H1 (cell line): ENCODE measurements at regions not wholly inside any gene's neighbourhood (a gene's known extent, or its start where the extent isn't known, plus 50 kb on each side); places are given as distances from the start of the nearest gene placed in this dataset.

Experiments used
- CTCF ChIA-PET: fragments of 300-600 bp; sonication (Branson Sonifier 250); formaldehyde crosslinking; loops from one replicate; lab custom pipeline; 2021; ENCODE audit not compliant: partially characterized antibody; lab: Charles Lee
- POLR2A ChIA-PET: fragments of 300-600 bp; sonication (Branson Sonifier 250); formaldehyde crosslinking; loops from one replicate; lab custom pipeline; 2021; ENCODE audit warnings: inconsistent platforms; ENCODE audit not compliant: partially characterized antibody; lab: Charles Lee
- DNase-seq, 2 experiments: peaks; one replicate each; pipeline versions ENCODE4 v3.0.0 to v3.0.0-alpha.2; 2010 to 2022; ENCODE audit warnings: low spot score in 2 of 2, low read depth in 1 of 2, mixed read lengths in 1 of 2
- FAIRE-seq: peaks from 2 replicates; lab custom pipeline; 2011; peaks lifted over from hg19 to GRCh38; lab: Jason Lieb, UNC
- H2AFZ ChIP-seq: 2 replicates; pipeline ENCODE4 v1.8.1; 2012; ENCODE audit warnings: low read length, inconsistent platforms
- H2AK5ac ChIP-seq: 2 replicates; pipeline ENCODE4 v1.6.1; 2013; ENCODE audit warnings: low read depth, low read length
- H2BK120ac ChIP-seq: replicated peaks from 2 replicates; pipeline ENCODE3; 2013; ENCODE audit warnings: low read depth, low read length, inconsistent platforms
- H2BK12ac ChIP-seq: 2 replicates; pipeline ENCODE4 v1.6.1; 2013; ENCODE audit warnings: low read depth, low read length
- H2BK15ac ChIP-seq: 2 replicates; pipeline ENCODE4 v1.6.1; 2013; ENCODE audit warnings: low read length
- H2BK20ac ChIP-seq: 2 replicates; pipeline ENCODE4 v1.6.1; 2013; ENCODE audit warnings: low read length
- H2BK5ac ChIP-seq: 2 replicates; pipeline ENCODE4 v1.6.1; 2013; ENCODE audit warnings: low read depth, low read length
- H3K14ac ChIP-seq: 2 replicates; pipeline ENCODE4 v1.6.1; 2013; ENCODE audit warnings: inconsistent platforms; ENCODE audit not compliant: insufficient read length
- H3K18ac ChIP-seq: 2 replicates; pipeline ENCODE4 v1.6.1; 2013; ENCODE audit warnings: low read length; ENCODE audit errors: extremely low read depth
- H3K23ac ChIP-seq: 2 replicates; pipeline ENCODE4 v1.6.1; 2013; ENCODE audit warnings: inconsistent platforms; ENCODE audit not compliant: insufficient read length
- H3K23me2 ChIP-seq: 2 replicates; pipeline ENCODE4 v1.6.1; 2013; ENCODE audit warnings: low read depth, low read length
- H3K27ac ChIP-seq: 2 replicates; pipeline ENCODE4 v1.6.1; 2011; ENCODE audit warnings: low read depth, low read length, inconsistent platforms
- H3K27me3 ChIP-seq, 4 experiments: replicated peaks in 1 of 4; 1 replicate in 1 of 4; 2 replicates in 3 of 4; pipeline versions ENCODE4 v1.6.1 to v1.8.1; 2011 to 2013; ENCODE audit warnings: low read length in 3 of 4, mild to moderate bottlenecking in 3 of 4, inconsistent platforms in 2 of 4, mixed read lengths in 2 of 4, moderate library complexity in 1 of 4; ENCODE audit not compliant: control insufficient read depth in 3 of 4, insufficient read depth in 3 of 4; ENCODE audit errors: extremely low read depth in 1 of 4
- H3K36me3 ChIP-seq, 4 experiments: 2 replicates each; pipeline versions ENCODE4 v1.6.1 to v1.8.1; 2011 to 2013; ENCODE audit warnings: mild to moderate bottlenecking in 4 of 4, low read length in 3 of 4, moderate library complexity in 2 of 4, control low read depth in 1 of 4, inconsistent platforms in 1 of 4; ENCODE audit not compliant: insufficient read depth in 4 of 4, control insufficient read depth in 2 of 4
- H3K4ac ChIP-seq: replicated peaks from 2 replicates; pipeline ENCODE3; 2013; ENCODE audit warnings: low read length, low read depth, mixed read lengths, inconsistent platforms; ENCODE audit not compliant: insufficient read length
- H3K4me1 ChIP-seq, 4 experiments: replicated peaks in 1 of 4; 1 replicate in 1 of 4; 2 replicates in 3 of 4; pipeline versions ENCODE4 v1.6.1 to v1.8.1; 2011 to 2013; ENCODE audit warnings: low read length in 3 of 4, inconsistent platforms in 2 of 4, mixed read lengths in 1 of 4; ENCODE audit not compliant: insufficient read depth in 4 of 4, control insufficient read depth in 3 of 4
- H3K4me2 ChIP-seq, 2 experiments: 2 replicates each; pipeline versions ENCODE4 v1.6.1 to v1.8.1; 2011 to 2013; ENCODE audit warnings: low read depth in 2 of 2, low read length in 2 of 2, control low read depth in 1 of 2, inconsistent platforms in 1 of 2, mild to moderate bottlenecking in 1 of 2; ENCODE audit not compliant: insufficient read depth in 1 of 2
- H3K4me3 ChIP-seq, 4 experiments: fragments of 200-600, 300-600 bp in 1 of 4; sonication (generic), shearing (Covaris generic), sonication (Bioruptor Twin) in 1 of 4; 2 replicates each; pipeline versions ENCODE4 v1.5.1 to v1.8.1; 2011 to 2016; ENCODE audit warnings: low read length in 4 of 4, low read depth in 3 of 4, control low read depth in 2 of 4, inconsistent platforms in 2 of 4, mild to moderate bottlenecking in 2 of 4, mixed read lengths in 1 of 4, moderate library complexity in 1 of 4; ENCODE audit not compliant: insufficient read depth in 2 of 4; ENCODE audit errors: extremely low read depth in 1 of 4
- H3K56ac ChIP-seq: replicated peaks from 2 replicates; pipeline ENCODE3; 2013; ENCODE audit warnings: low read depth, mild to moderate bottlenecking, mixed read lengths, low read length, inconsistent platforms; ENCODE audit not compliant: insufficient read length
- H3K79me1 ChIP-seq: 2 replicates; pipeline ENCODE4 v1.6.1; 2013; ENCODE audit warnings: low read depth, low read length, control low read depth
- H3K79me2 ChIP-seq, 2 experiments: 2 replicates each; pipeline versions ENCODE4 v1.6.1 to v1.8.1; 2012 to 2013; ENCODE audit warnings: low read length in 2 of 2, mild to moderate bottlenecking in 2 of 2, inconsistent platforms in 1 of 2; ENCODE audit not compliant: insufficient read depth in 2 of 2, control insufficient read depth in 1 of 2
- H3K9ac ChIP-seq, 4 experiments: replicated peaks in 1 of 4; 1 replicate in 1 of 4; 2 replicates in 3 of 4; pipeline versions ENCODE4 v1.6.1 to v1.8.1; 2011 to 2013; ENCODE audit warnings: low read depth in 3 of 4, low read length in 3 of 4, control low read depth in 2 of 4, mild to moderate bottlenecking in 2 of 4, moderate library complexity in 2 of 4, inconsistent platforms in 1 of 4; ENCODE audit errors: extremely low read depth in 1 of 4
- H3K9me3 ChIP-seq, 2 experiments: 2 replicates each; pipeline versions ENCODE4 v1.6.1 to v1.8.1; 2012 to 2013; ENCODE audit warnings: mild to moderate bottlenecking in 2 of 2, moderate library complexity in 2 of 2, control low read depth in 1 of 2, inconsistent platforms in 1 of 2, low read depth in 1 of 2, low read length in 1 of 2, mixed read lengths in 1 of 2; ENCODE audit not compliant: insufficient read depth in 2 of 2
- H4K20me1 ChIP-seq, 2 experiments: replicated peaks in 1 of 2; 2 replicates each; pipeline versions ENCODE3 to v1.8.1; 2011 to 2013; ENCODE audit warnings: inconsistent platforms in 2 of 2, low read length in 2 of 2, mild to moderate bottlenecking in 1 of 2; ENCODE audit not compliant: insufficient read depth in 2 of 2, control insufficient read depth in 1 of 2
- H4K5ac ChIP-seq: 2 replicates; pipeline ENCODE4 v1.6.1; 2013; ENCODE audit warnings: low read length, low read depth, mixed read lengths, inconsistent platforms; ENCODE audit not compliant: insufficient read length
- H4K8ac ChIP-seq: 2 replicates; pipeline ENCODE4 v1.8.0; 2013; ENCODE audit warnings: mild to moderate bottlenecking, moderate library complexity, low read length, inconsistent platforms; ENCODE audit not compliant: insufficient read depth; ENCODE audit errors: extremely low read depth
- H4K91ac ChIP-seq: replicated peaks from 2 replicates; pipeline ENCODE3; 2013; ENCODE audit warnings: low read length, mixed read lengths, inconsistent platforms; ENCODE audit not compliant: insufficient read length
- ASH2L ChIP-seq: fragments of 200-600, 300-600 bp; sonication (generic); IDR thresholded peaks from one replicate; pipeline ENCODE4 v1.7.1; 2017; ENCODE audit warnings: low read length
- EGR1 ChIP-seq: IDR thresholded peaks from 2 replicates; pipeline ENCODE4 v1.6.1; 2011; ENCODE audit warnings: low read depth, low read length, borderline replicate concordance
- NRF1 ChIP-seq: IDR thresholded peaks from 2 replicates; pipeline ENCODE4 v1.6.1; 2011; ENCODE audit warnings: mild to moderate bottlenecking, low read depth, low read length, improper control_type of control experiment
- POLR2A ChIP-seq, 2 experiments: IDR thresholded peaks; 1 replicate in 1 of 2; 2 replicates in 1 of 2; pipeline ENCODE4 v1.6.1; 2011; ENCODE audit warnings: low read depth in 2 of 2, low read length in 2 of 2, mild to moderate bottlenecking in 2 of 2; ENCODE audit errors: control extremely low read depth in 1 of 2
- SIRT6 ChIP-seq: IDR thresholded peaks from one replicate; pipeline ENCODE4 v1.7.1; 2012; ENCODE audit warnings: low read length, inconsistent platforms
- WGBS, 2 experiments: shearing (Covaris generic) in 1 of 2; methylation state at CpG; one replicate each; pipeline versions ENCODE4 v1.1.6 to v1.1.7; 2013 to 2015; ENCODE audit warnings: low lambda C conversion rate in 2 of 2, mixed read lengths in 2 of 2, inconsistent platforms in 1 of 2, low coverage in 1 of 2, missing lambda C conversion rate in 1 of 2; ENCODE audit not compliant: insufficient replicate concordance in 2 of 2, insufficient coverage in 1 of 2, insufficient read length in 1 of 2; ENCODE audit errors: extremely low coverage in 1 of 2, missing lambda C conversion rate in 1 of 2; 5-methylcytosine and 5-hydroxymethylcytosine counted together

GRCh38 chr5:81846301-81846700 lies 95.4 kb upstream of the SSBP2 start:
- POLR2A ChIA-PET = interaction anchor here (8.0 kb wide), 1 partner anchor 93 kb away, joined by 157 read pairs; the partner anchor contains the start of gene SSBP2
- H4K91ac ChIP-seq = no peak overlapping the region
- no peak overlapping the region for H2BK5ac ChIP-seq
- H3K9me3 ChIP-seq = no peaks in the 10 kb centered on the region
- H3K4ac ChIP-seq = no peak overlapping the region
- FAIRE-seq = no peak
- H3K56ac ChIP-seq = no peak overlapping the region
- CTCF ChIA-PET = no interaction called here
- no peak for TF ChIP-seq EGR1
- TF ChIP-seq NRF1 = no peak
- TF ChIP-seq POLR2A (IDR thresholded peaks at IDR 0.05; ENCODE audit: control extremely low read depth in 1 of 2, low read depth in 2 of 2, low read length in 2 of 2) = no peak
- TF ChIP-seq SIRT6 = no peak
- TF ChIP-seq ASH2L = no peak
- TF ChIP-seq, all 59 proteins: peak for 0
- no peak overlapping the region for H3K4me2 ChIP-seq
- no peaks in the 10 kb centered on the region for H3K23me2 ChIP-seq
- no peaks in the 10 kb centered on the region for H4K20me1 ChIP-seq
- H3K23ac ChIP-seq = no peak overlapping the region
- H2BK12ac ChIP-seq = no peak overlapping the region
- no peak overlapping the region for H2BK120ac ChIP-seq
- H3K14ac ChIP-seq = no peak overlapping the region
- no peak overlapping the region for H2BK20ac ChIP-seq
- no peak overlapping the region for H4K8ac ChIP-seq
- DNase-seq = no peak
- no peaks in the 10 kb centered on the region for H3K36me3 ChIP-seq
- no peak overlapping the region for H4K5ac ChIP-seq
- no peak overlapping the region for H3K9ac ChIP-seq
- H3K27me3 ChIP-seq = no peaks in the 10 kb centered on the region
- H3K4me1 ChIP-seq = peaks cover 8 to 11% (median 11%) of the 10 kb centered on the region in 4 experiments; a peak in 6 of 7 replicates
- no peaks in the 10 kb centered on the region for H3K79me2 ChIP-seq
- H3K27ac ChIP-seq = no peak overlapping the region
- H3K4me3 ChIP-seq = no peak overlapping the region
- H3K79me1 ChIP-seq = no peaks in the 10 kb centered on the region
- no peak overlapping the region for H3K18ac ChIP-seq
- no peak overlapping the region for H2BK15ac ChIP-seq
- WGBS, 2 experiments = 87% methylated on average over 1 of the region's 1 CpG; no CpG with 5 or more reads in 1 of the 2 experiments
- H2AFZ ChIP-seq = no peak overlapping the region
- H2AK5ac ChIP-seq = no peak overlapping the region
